Peyer's patch (tissue), 4 donors: ENCODE measurements at regions not wholly inside any gene's neighbourhood (a gene's known extent, or its start where the extent isn't known, plus 50 kb on each side); places are given as distances from the start of the nearest gene placed in this dataset.

Experiments
- DNase-seq, 3 donors: peaks; one replicate each; pipeline ENCODE4 v3.0.0-alpha.2; 2017 to 2019
- H3K27ac ChIP-seq, 4 donors: fragments of 200-600 bp; sonication (generic); one replicate each; pipeline ENCODE4 v1.5.1; 2016 to 2019
- H3K27me3 ChIP-seq, 2 donors: fragments of 200-600 bp; sonication (generic); one replicate each; pipeline ENCODE4 v1.5.1; 2019
- H3K36me3 ChIP-seq, 3 donors: fragments of 200-600 bp; sonication (generic); one replicate each; pipeline ENCODE4 v1.5.1; 2016 to 2019
- H3K4me1 ChIP-seq, 4 donors: fragments of 200-600 bp; sonication (generic); one replicate each; pipeline ENCODE4 v1.5.1; 2016 to 2019
- H3K4me3 ChIP-seq, 4 donors: fragments of 200-600 bp; sonication (generic); 1 replicate in 3 of 4; 2 replicates in 1 of 4; pipeline ENCODE4 v1.5.1; 2016 to 2019; ENCODE audit warnings: mild to moderate bottlenecking in 1 of 4
- H3K9me3 ChIP-seq, 4 donors: fragments of 200-600 bp; sonication (generic); one replicate each; pipeline ENCODE4 v1.5.1; 2016 to 2019; ENCODE audit warnings: mild to moderate bottlenecking in 1 of 4
- POLR2A ChIP-seq, 2 donors: fragments of 450-650 bp; IDR thresholded peaks; one replicate each; pipeline ENCODE4 v1.5.1; 2017; ENCODE audit warnings: antibody characterized with exemption in 2 of 2, mild to moderate bottlenecking in 2 of 2, moderate library complexity in 2 of 2
- TF ChIP-seq, protein P1 (sequence below), 6 experiments: fragments of 450-650 bp in 4 of 6; fragments of 200-600 bp in 2 of 6; sonication (generic) in 1 of 6; IDR thresholded peaks; one replicate each; pipeline ENCODE4 v1.5.1; 2017 to 2019; ENCODE audit warnings: antibody characterized with exemption in 6 of 6, mild to moderate bottlenecking in 3 of 6, moderate library complexity in 1 of 6

DNA sequence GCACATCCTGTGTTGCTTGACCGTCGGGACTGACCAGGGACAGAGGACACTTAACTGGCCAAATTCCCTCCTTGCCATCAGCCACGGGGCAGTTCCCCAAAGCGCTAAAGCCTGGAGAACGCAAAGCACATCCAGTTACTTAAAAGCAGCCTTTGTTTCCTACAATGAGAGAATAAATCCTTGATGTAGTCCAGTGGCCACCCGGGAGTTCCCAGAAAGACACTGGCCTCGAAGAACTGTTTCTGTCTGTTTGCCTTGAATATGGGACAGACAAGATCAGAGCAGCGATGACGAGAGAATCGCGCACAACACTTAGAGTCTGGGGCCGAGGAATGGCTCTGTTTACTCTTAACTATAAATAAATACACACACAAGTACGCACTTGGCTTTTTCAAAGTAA lies 102.2 kb downstream of the TNFAIP2 start:
- H3K27me3 ChIP-seq: peaks cover 0 to 3% of the 10 kb centered on the region in 2 donors
- DNase-seq: no peak
- no peak overlapping the region for H3K4me3 ChIP-seq
- H3K9me3 ChIP-seq: no peaks in the 10 kb centered on the region
- peaks cover 0 to 4% (median 2%) of the 10 kb centered on the region in 4 donors for H3K4me1 ChIP-seq
- TF ChIP-seq, protein P1, sequence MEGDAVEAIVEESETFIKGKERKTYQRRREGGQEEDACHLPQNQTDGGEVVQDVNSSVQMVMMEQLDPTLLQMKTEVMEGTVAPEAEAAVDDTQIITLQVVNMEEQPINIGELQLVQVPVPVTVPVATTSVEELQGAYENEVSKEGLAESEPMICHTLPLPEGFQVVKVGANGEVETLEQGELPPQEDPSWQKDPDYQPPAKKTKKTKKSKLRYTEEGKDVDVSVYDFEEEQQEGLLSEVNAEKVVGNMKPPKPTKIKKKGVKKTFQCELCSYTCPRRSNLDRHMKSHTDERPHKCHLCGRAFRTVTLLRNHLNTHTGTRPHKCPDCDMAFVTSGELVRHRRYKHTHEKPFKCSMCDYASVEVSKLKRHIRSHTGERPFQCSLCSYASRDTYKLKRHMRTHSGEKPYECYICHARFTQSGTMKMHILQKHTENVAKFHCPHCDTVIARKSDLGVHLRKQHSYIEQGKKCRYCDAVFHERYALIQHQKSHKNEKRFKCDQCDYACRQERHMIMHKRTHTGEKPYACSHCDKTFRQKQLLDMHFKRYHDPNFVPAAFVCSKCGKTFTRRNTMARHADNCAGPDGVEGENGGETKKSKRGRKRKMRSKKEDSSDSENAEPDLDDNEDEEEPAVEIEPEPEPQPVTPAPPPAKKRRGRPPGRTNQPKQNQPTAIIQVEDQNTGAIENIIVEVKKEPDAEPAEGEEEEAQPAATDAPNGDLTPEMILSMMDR (IDR thresholded peaks at IDR 0.05): no peak
- no peak for TF ChIP-seq POLR2A (IDR thresholded peaks at IDR 0.05)
- H3K27ac ChIP-seq: peak overlapping the region in 2 of 4 donors; percentile 21 to 73
- no peaks in the 10 kb centered on the region for H3K36me3 ChIP-seq

DNA sequence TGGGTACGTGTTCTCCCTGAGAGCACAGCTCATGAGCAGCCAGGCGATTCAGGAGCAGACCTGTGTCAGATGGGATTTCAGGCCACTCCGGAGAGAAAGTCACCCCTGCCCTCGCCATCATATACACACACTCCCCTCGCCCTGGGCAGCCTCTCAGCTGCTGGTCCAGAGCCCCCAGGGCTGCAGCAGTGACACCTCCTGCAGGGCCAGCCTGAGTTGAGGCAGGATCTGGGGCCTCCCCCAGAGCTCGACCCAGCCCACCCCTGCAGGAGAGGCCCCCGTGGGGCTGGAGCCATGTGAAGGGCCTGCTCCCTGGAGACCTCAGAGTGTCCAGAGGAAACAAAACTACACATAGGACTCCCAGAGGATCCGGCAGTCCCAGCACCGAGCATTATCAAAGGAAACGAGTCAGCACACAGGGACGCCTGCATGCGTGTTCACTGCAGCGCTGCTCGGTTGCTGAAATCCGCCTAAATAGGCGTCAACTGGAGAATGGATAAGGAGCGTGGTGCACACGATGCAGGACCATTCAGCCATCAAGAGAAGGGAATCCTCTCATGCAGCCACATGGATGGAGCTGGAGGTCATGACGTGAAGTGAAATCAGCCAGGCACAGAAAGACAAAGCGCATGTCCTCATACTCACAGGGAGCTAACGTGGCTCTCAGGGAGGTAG lies 104.0 kb downstream of the TNFAIP2 start:
- Histone ChIP-seq H3K9me3 (no peaks in the 10 kb centered on the region), H3K27ac (no peak overlapping the region), H3K36me3 (no peaks in the 10 kb centered on the region), H3K4me3 (no peak overlapping the region), H3K27me3 (no peaks in the 10 kb centered on the region), H3K4me1 (peaks cover 0 to 8% (median 0%) of the 10 kb centered on the region in 4 donors)
- DNase-seq: no peak
- no peak for TF ChIP-seq POLR2A (IDR thresholded peaks at IDR 0.05)
- TF ChIP-seq, protein P1 (IDR thresholded peaks at IDR 0.05): no peak

GRCh38 chr14:103228076-103228806 lies 105.0 kb downstream of the TNFAIP2 start:
- Histone ChIP-seq H3K27ac (no peak overlapping the region), H3K27me3 (no peaks in the 10 kb centered on the region), H3K9me3 (no peaks in the 10 kb centered on the region), H3K36me3 (no peaks in the 10 kb centered on the region), H3K4me1 (peaks cover 0 to 9% (median 0%) of the 10 kb centered on the region in 4 donors), H3K4me3 (no peak overlapping the region)
- TF ChIP-seq POLR2A (IDR thresholded peaks at IDR 0.05): no peak
- TF ChIP-seq, protein P1 (IDR thresholded peaks at IDR 0.05): no peak
- DNase-seq: no peak

GRCh38 chr14:103228866-103229265 lies 105.2 kb upstream of the EIF5 start:
- Histone ChIP-seq H3K27me3 (no peaks in the 10 kb centered on the region), H3K4me3 (no peak overlapping the region), H3K27ac (no peak overlapping the region), H3K4me1 (peaks cover 0 to 9% (median 0%) of the 10 kb centered on the region in 4 donors), H3K9me3 (no peaks in the 10 kb centered on the region), H3K36me3 (no peaks in the 10 kb centered on the region)
- TF ChIP-seq, protein P1 (IDR thresholded peaks at IDR 0.05): no peak
- no peak for TF ChIP-seq POLR2A (IDR thresholded peaks at IDR 0.05)
- DNase-seq: no peak

DNA sequence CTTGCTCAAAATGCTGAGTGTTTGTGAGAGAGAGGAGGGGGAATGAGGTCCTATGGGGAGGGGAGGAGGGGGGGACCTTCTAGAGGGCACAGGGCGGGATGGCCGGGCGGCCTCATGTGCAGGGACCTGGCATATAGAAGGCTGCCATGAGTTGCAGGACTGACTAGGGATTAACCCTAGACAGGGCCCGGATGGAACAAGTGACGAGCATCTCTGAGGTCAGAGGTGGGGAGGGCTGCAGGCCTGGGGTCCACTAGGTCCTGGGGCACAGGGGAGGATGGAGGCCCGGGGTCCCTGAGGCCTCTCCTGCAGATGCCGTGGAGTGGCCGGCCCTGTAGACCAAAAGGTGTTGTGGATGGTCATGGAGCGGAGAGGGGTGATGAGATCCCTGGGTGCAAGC lies 104.0 kb upstream of the EIF5 start:
- H3K27me3 ChIP-seq: no peaks in the 10 kb centered on the region
- no peak for DNase-seq
- no peaks in the 10 kb centered on the region for H3K9me3 ChIP-seq
- TF ChIP-seq POLR2A (IDR thresholded peaks at IDR 0.05): no peak
- TF ChIP-seq, protein P1 (IDR thresholded peaks at IDR 0.05): no peak
- no peak overlapping the region for H3K27ac ChIP-seq
- H3K4me1 ChIP-seq: peaks cover 0 to 9% (median 0%) of the 10 kb centered on the region in 4 donors
- no peak overlapping the region for H3K4me3 ChIP-seq
- H3K36me3 ChIP-seq: no peaks in the 10 kb centered on the region
